ENCODE measurements at regions not wholly inside any gene's neighbourhood (a gene's known extent, or its start where the extent isn't known, plus 50 kb on each side); places are given as distances from the start of the nearest gene placed in this dataset.

- Mint-ChIP-seq H3K9me3 (ENCODE audit: unreplicated experiment) (no peaks in the 10 kb centered on the region), H3K4me1 (ENCODE audit: unreplicated experiment) (peaks cover 34% of the 10 kb centered on the region), H3K27me3 (ENCODE audit: unreplicated experiment) (peaks cover 5% of the 10 kb centered on the region), H3K4me3 (ENCODE audit: unreplicated experiment) (no peak overlapping the region), H3K27ac (ENCODE audit: unreplicated experiment) (no peak overlapping the region), H3K36me3 (ENCODE audit: unreplicated experiment) (no peaks in the 10 kb centered on the region)
- DNase-seq (ENCODE audit: extremely low spot score, unreplicated experiment), result no peak
- TF ChIP-seq CTCF (IDR thresholded peaks at IDR 0.05), result no peak
Measured at GRCh38 chr2:100739735-100740432, 80.1 kb upstream of the NPAS2 start.

GRCh38 chr2:100741880-100742276 is 78.1 kb upstream of the NPAS2 start:
- H3K4me3 Mint-ChIP-seq (ENCODE audit: unreplicated experiment), result no peak overlapping the region
- TF ChIP-seq CTCF (IDR thresholded peaks at IDR 0.05), result no peak
- no peaks in the 10 kb centered on the region for H3K36me3 Mint-ChIP-seq (ENCODE audit: unreplicated experiment)
- H3K9me3 Mint-ChIP-seq (ENCODE audit: unreplicated experiment), result no peaks in the 10 kb centered on the region
- H3K4me1 Mint-ChIP-seq (ENCODE audit: unreplicated experiment), result peaks cover 38% of the 10 kb centered on the region
- no peaks in the 10 kb centered on the region for H3K27me3 Mint-ChIP-seq (ENCODE audit: unreplicated experiment)
- DNase-seq (ENCODE audit: extremely low spot score, unreplicated experiment), result no peak
- H3K27ac Mint-ChIP-seq (ENCODE audit: unreplicated experiment), result peak overlapping the region; percentile 98

- Mint-ChIP-seq H3K9me3 (ENCODE audit: unreplicated experiment) (no peaks in the 10 kb centered on the region), H3K4me3 (ENCODE audit: unreplicated experiment) (peak overlapping the region; percentile 56), H3K4me1 (ENCODE audit: unreplicated experiment) (peaks cover 38% of the 10 kb centered on the region), H3K36me3 (ENCODE audit: unreplicated experiment) (no peaks in the 10 kb centered on the region), H3K27ac (ENCODE audit: unreplicated experiment) (peak overlapping the region; percentile 98), H3K27me3 (ENCODE audit: unreplicated experiment) (no peaks in the 10 kb centered on the region)
- no peak for DNase-seq (ENCODE audit: extremely low spot score, unreplicated experiment)
- TF ChIP-seq CTCF (IDR thresholded peaks at IDR 0.05), result peak; percentile 6
Measured at GRCh38 chr2:100742277-100743254, 77.4 kb upstream of the NPAS2 start.

GRCh38 chr2:100743741-100744140 is 76.2 kb upstream of the NPAS2 start:
- no peaks in the 10 kb centered on the region for H3K36me3 Mint-ChIP-seq (ENCODE audit: unreplicated experiment)
- no peak for DNase-seq (ENCODE audit: extremely low spot score, unreplicated experiment)
- peak overlapping the region; percentile 98 for H3K27ac Mint-ChIP-seq (ENCODE audit: unreplicated experiment)
- no peaks in the 10 kb centered on the region for H3K9me3 Mint-ChIP-seq (ENCODE audit: unreplicated experiment)
- H3K27me3 Mint-ChIP-seq (ENCODE audit: unreplicated experiment), result no peaks in the 10 kb centered on the region
- TF ChIP-seq CTCF (IDR thresholded peaks at IDR 0.05), result no peak
- peaks cover 38% of the 10 kb centered on the region for H3K4me1 Mint-ChIP-seq (ENCODE audit: unreplicated experiment)
- no peak overlapping the region for H3K4me3 Mint-ChIP-seq (ENCODE audit: unreplicated experiment)

- DNase-seq (ENCODE audit: extremely low spot score, unreplicated experiment), result no peak
- no peaks in the 10 kb centered on the region for H3K9me3 Mint-ChIP-seq (ENCODE audit: unreplicated experiment)
- no peaks in the 10 kb centered on the region for H3K27me3 Mint-ChIP-seq (ENCODE audit: unreplicated experiment)
- H3K4me3 Mint-ChIP-seq (ENCODE audit: unreplicated experiment), result no peak overlapping the region
- H3K36me3 Mint-ChIP-seq (ENCODE audit: unreplicated experiment), result no peaks in the 10 kb centered on the region
- H3K27ac Mint-ChIP-seq (ENCODE audit: unreplicated experiment), result peak overlapping the region; percentile 64
- no peak for TF ChIP-seq CTCF (IDR thresholded peaks at IDR 0.05)
- peaks cover 38% of the 10 kb centered on the region for H3K4me1 Mint-ChIP-seq (ENCODE audit: unreplicated experiment)
Measured at GRCh38 chr2:100744184-100744583, 75.8 kb upstream of the NPAS2 start.

Measured in osteocyte (in vitro differentiated cells).